H9 (cell line): ENCODE measurements at regions not wholly inside any gene's neighbourhood (a gene's known extent, or its start where the extent isn't known, plus 50 kb on each side); places are given as distances from the start of the nearest gene placed in this dataset.
A peak's percentile ranks its signal among the peaks of the same experiment; 100 is the strongest.
"Not testable (repeated sequence)": the region's sequence is repeated elsewhere in the genome, so short reads cannot be mapped to it uniquely, and the experiment has no call there.

Experiments used
- DNase-seq: peaks from one replicate; pipeline ENCODE4 v3.0.0-alpha.2; 2017
- H2AFZ ChIP-seq: one replicate; pipeline ENCODE4 v1.6.1; 2013; ENCODE audit warnings: mild to moderate bottlenecking, low read length, control low read depth, moderate library complexity
- H2AK5ac ChIP-seq: 2 replicates; pipeline ENCODE4 v1.6.1; 2013; ENCODE audit warnings: low read length, control low read depth, mixed read lengths; ENCODE audit not compliant: insufficient read length
- H2BK120ac ChIP-seq: one replicate; pipeline ENCODE4 v1.6.1; 2013; ENCODE audit warnings: low read depth, mild to moderate bottlenecking, low read length, control low read depth, inconsistent platforms; ENCODE audit not compliant: poor library complexity, severe bottlenecking
- H2BK12ac ChIP-seq: 2 replicates; pipeline ENCODE4 v1.6.1; 2013; ENCODE audit warnings: low read length, control low read depth, mixed read lengths, low read depth; ENCODE audit not compliant: insufficient read length
- H2BK15ac ChIP-seq: 2 replicates; pipeline ENCODE4 v1.6.1; 2013; ENCODE audit warnings: low read depth, low read length, control low read depth
- H2BK20ac ChIP-seq: one replicate; pipeline ENCODE4 v1.6.1; 2013; ENCODE audit warnings: low read depth, mild to moderate bottlenecking, low read length, control low read depth, inconsistent platforms; ENCODE audit not compliant: poor library complexity, severe bottlenecking
- H2BK5ac ChIP-seq: 2 replicates; pipeline ENCODE4 v1.6.1; 2013; ENCODE audit warnings: low read length, control low read depth, mixed read lengths; ENCODE audit not compliant: insufficient read length
- H3K14ac ChIP-seq: 2 replicates; pipeline ENCODE4 v1.6.1; 2013; ENCODE audit warnings: low read length, control low read depth; ENCODE audit not compliant: insufficient read depth
- H3K18ac ChIP-seq: 2 replicates; pipeline ENCODE4 v1.6.1; 2013; ENCODE audit warnings: low read depth, mild to moderate bottlenecking, mixed read lengths, low read length, control low read depth; ENCODE audit not compliant: insufficient read length
- H3K23ac ChIP-seq: 2 replicates; pipeline ENCODE4 v1.6.1; 2013; ENCODE audit warnings: low read length, control low read depth, mixed read lengths, low read depth; ENCODE audit not compliant: insufficient read length
- H3K23me2 ChIP-seq: 2 replicates; pipeline ENCODE4 v1.6.1; 2013; ENCODE audit warnings: low read depth, mild to moderate bottlenecking, mixed read lengths, low read length, control low read depth; ENCODE audit not compliant: insufficient read length, poor library complexity, severe bottlenecking
- H3K27ac ChIP-seq: 2 replicates; pipeline ENCODE4 v1.5.1; 2013; ENCODE audit warnings: low read length, control low read depth, mixed read lengths, low read depth; ENCODE audit not compliant: insufficient read length
- H3K27me3 ChIP-seq: 2 replicates; pipeline ENCODE4 v1.6.1; 2013; ENCODE audit warnings: low read length, control low read depth, inconsistent platforms; ENCODE audit not compliant: insufficient read depth
- H3K4ac ChIP-seq: 2 replicates; pipeline ENCODE4 v1.6.1; 2013; ENCODE audit warnings: low read depth, mild to moderate bottlenecking, control low read depth, inconsistent platforms, low read length, moderate library complexity
- H3K4me1 ChIP-seq: 2 replicates; pipeline ENCODE4 v1.6.1; 2013; ENCODE audit warnings: low read length, control low read depth, inconsistent platforms; ENCODE audit not compliant: insufficient read depth
- H3K4me2 ChIP-seq: 2 replicates; pipeline ENCODE4 v1.6.1; 2013; ENCODE audit warnings: low read length, control low read depth, mixed read lengths; ENCODE audit not compliant: insufficient read length, insufficient read depth
- H3K56ac ChIP-seq: 2 replicates; pipeline ENCODE4 v1.6.1; 2013; ENCODE audit warnings: low read depth, mild to moderate bottlenecking, mixed read lengths, low read length, control low read depth; ENCODE audit not compliant: insufficient read length
- H3K79me1 ChIP-seq: 2 replicates; pipeline ENCODE4 v1.6.1; 2013; ENCODE audit warnings: low read depth, mild to moderate bottlenecking, moderate library complexity, low read length, control low read depth, inconsistent platforms; ENCODE audit not compliant: insufficient read depth, poor library complexity, severe bottlenecking
- H3K79me2 ChIP-seq: 2 replicates; pipeline ENCODE4 v1.6.1; 2013; ENCODE audit warnings: low read length, control low read depth, inconsistent platforms; ENCODE audit not compliant: insufficient read depth
- H3K9ac ChIP-seq: 2 replicates; pipeline ENCODE4 v1.6.1; 2013; ENCODE audit warnings: low read length, control low read depth, mixed read lengths; ENCODE audit not compliant: insufficient read length; ENCODE audit errors: extremely low read depth
- H3K9me3 ChIP-seq: one replicate; pipeline ENCODE4 v1.6.1; 2013; ENCODE audit warnings: low read depth, low read length, inconsistent platforms; ENCODE audit not compliant: control insufficient read depth
- H3T11ph ChIP-seq: one replicate; pipeline ENCODE4 v1.6.1; 2013; ENCODE audit warnings: mild to moderate bottlenecking, low read length, control low read depth, inconsistent platforms
- H4K20me1 ChIP-seq: one replicate; pipeline ENCODE4 v1.6.1; 2013; ENCODE audit not compliant: control insufficient read depth, insufficient read length, insufficient read depth
- H4K5ac ChIP-seq: 2 replicates; pipeline ENCODE4 v1.6.1; 2013; ENCODE audit warnings: low read depth, mild to moderate bottlenecking, mixed read lengths, low read length, control low read depth; ENCODE audit not compliant: insufficient read length
- H4K8ac ChIP-seq: replicated peaks from 2 replicates; pipeline ENCODE4 v1.6.1; 2013; ENCODE audit warnings: low read length, control low read depth, mixed read lengths, low read depth; ENCODE audit not compliant: insufficient read length
- H4K91ac ChIP-seq: 2 replicates; pipeline ENCODE4 v1.6.1; 2013; ENCODE audit warnings: low read depth, mild to moderate bottlenecking, moderate library complexity, mixed read lengths, low read length, control low read depth; ENCODE audit not compliant: insufficient read length
- H3K27ac Mint-ChIP-seq, 3 experiments: 2 replicates in 2 of 3; 3 replicates in 1 of 3; pipeline ENCODE4 v1.8.0; 2020 to 2021; ENCODE audit warnings: mixed read lengths in 3 of 3, mild to moderate bottlenecking in 1 of 3, moderate library complexity in 1 of 3
- H3K27me3 Mint-ChIP-seq: 2 replicates; pipeline ENCODE4 v1.8.0; 2021; ENCODE audit warnings: low read depth, mild to moderate bottlenecking, moderate library complexity, mixed read lengths
- H3K36me3 Mint-ChIP-seq, 3 experiments: 2 replicates in 2 of 3; 3 replicates in 1 of 3; pipeline ENCODE4 v1.8.0; 2020 to 2021; ENCODE audit warnings: low read depth in 3 of 3, mixed read lengths in 3 of 3; ENCODE audit not compliant: insufficient read depth in 1 of 3
- H3K4me1 Mint-ChIP-seq, 2 experiments: 2 replicates each; pipeline ENCODE4 v1.8.0; 2020; ENCODE audit warnings: mixed read lengths in 2 of 2
- H3K4me3 Mint-ChIP-seq, 2 experiments: 2 replicates in 1 of 2; 3 replicates in 1 of 2; pipeline ENCODE4 v1.8.0; 2020 to 2021; ENCODE audit warnings: mild to moderate bottlenecking in 2 of 2, mixed read lengths in 2 of 2, moderate library complexity in 1 of 2
- H3K9me3 Mint-ChIP-seq, 2 experiments: 2 replicates in 1 of 2; 3 replicates in 1 of 2; pipeline ENCODE4 v1.8.0; 2020; ENCODE audit warnings: mild to moderate bottlenecking in 2 of 2, mixed read lengths in 2 of 2, moderate library complexity in 1 of 2
- WGBS: extraction: QIAGEN DNeasy Blood & Tissue Kit; methylation state at CpG from one replicate; pipeline ENCODE4 v1.1.7; 2013; ENCODE audit warnings: missing lambda C conversion rate, low lambda C conversion rate, mixed read lengths; ENCODE audit not compliant: insufficient read length; ENCODE audit errors: extremely low coverage; 5-methylcytosine and 5-hydroxymethylcytosine counted together
- TF ChIP-seq, protein P1 (sequence below): fragments of 200-600 bp; sonication (generic); conservative IDR thresholded peaks from 3 replicates; pipeline ENCODE4 v1.8.0; 2021; ENCODE audit warnings: antibody characterized with exemption, mild to moderate bottlenecking

DNA sequence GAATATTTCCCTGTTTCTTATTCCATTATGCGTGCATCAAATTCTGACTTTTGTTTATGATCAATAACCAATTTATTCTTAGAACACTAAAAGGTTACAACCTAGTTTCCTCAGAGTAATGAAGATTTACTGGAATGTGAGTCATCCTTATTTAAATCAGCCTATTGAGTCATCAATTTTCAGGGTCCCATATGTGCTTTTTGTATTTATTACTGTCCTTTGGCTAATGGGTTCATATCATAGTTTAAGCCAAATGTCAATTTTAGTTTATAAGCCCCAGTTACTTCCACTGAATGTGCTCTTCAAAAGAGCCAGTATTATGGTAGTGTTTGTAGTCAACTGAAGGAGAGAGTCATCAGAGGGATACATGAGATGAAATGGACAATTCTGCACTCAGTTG is 359.2 kb downstream of the PRR16 start:
- Histone ChIP-seq H3K23ac (no peak overlapping the region), H3K18ac (no peak overlapping the region), H3K56ac (no peak overlapping the region), H3K27ac (no peak overlapping the region), H3K79me2 (no peaks in the 10 kb centered on the region), H2BK20ac (no peak overlapping the region), H3K14ac (no peak overlapping the region), H3K27me3 (no peaks in the 10 kb centered on the region), H4K91ac (no peak overlapping the region), H2BK12ac (no peak overlapping the region), H4K5ac (no peak overlapping the region), H2BK120ac (no peak overlapping the region), H2BK15ac (no peak overlapping the region), H3K4me1 (no peaks in the 10 kb centered on the region), H4K8ac (no peak overlapping the region), H3K23me2 (no peaks in the 10 kb centered on the region), H4K20me1 (no peaks in the 10 kb centered on the region), H3K4ac (no peak overlapping the region), H3K9me3 (no peaks in the 10 kb centered on the region), H3T11ph (no peak overlapping the region), H3K4me2 (no peak overlapping the region), H2AK5ac (no peak overlapping the region), H3K79me1 (no peaks in the 10 kb centered on the region), H2AFZ (no peak overlapping the region), H3K9ac (no peak overlapping the region), H2BK5ac (no peak overlapping the region)
- Mint-ChIP-seq H3K4me3 (no peak overlapping the region), H3K27me3 (no peaks in the 10 kb centered on the region; the same call in 1 of the 2 replicates), H3K36me3 (peaks cover 2 to 7% (median 2%) of the 10 kb centered on the region in 3 experiments; a peak in 5 of 7 replicates), H3K27ac (no peak overlapping the region), H3K4me1 (peaks cover 6 to 7% of the 10 kb centered on the region in 2 experiments; a peak in 3 of 4 replicates), H3K9me3 (peaks cover 0 to 10% of the 10 kb centered on the region in 2 experiments; a peak in 4 of 5 replicates)
- WGBS: no CpG with 5 or more reads among the region's 1 CpG
- DNase-seq: no peak
- TF ChIP-seq, protein P1, sequence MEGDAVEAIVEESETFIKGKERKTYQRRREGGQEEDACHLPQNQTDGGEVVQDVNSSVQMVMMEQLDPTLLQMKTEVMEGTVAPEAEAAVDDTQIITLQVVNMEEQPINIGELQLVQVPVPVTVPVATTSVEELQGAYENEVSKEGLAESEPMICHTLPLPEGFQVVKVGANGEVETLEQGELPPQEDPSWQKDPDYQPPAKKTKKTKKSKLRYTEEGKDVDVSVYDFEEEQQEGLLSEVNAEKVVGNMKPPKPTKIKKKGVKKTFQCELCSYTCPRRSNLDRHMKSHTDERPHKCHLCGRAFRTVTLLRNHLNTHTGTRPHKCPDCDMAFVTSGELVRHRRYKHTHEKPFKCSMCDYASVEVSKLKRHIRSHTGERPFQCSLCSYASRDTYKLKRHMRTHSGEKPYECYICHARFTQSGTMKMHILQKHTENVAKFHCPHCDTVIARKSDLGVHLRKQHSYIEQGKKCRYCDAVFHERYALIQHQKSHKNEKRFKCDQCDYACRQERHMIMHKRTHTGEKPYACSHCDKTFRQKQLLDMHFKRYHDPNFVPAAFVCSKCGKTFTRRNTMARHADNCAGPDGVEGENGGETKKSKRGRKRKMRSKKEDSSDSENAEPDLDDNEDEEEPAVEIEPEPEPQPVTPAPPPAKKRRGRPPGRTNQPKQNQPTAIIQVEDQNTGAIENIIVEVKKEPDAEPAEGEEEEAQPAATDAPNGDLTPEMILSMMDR: no peak

DNA sequence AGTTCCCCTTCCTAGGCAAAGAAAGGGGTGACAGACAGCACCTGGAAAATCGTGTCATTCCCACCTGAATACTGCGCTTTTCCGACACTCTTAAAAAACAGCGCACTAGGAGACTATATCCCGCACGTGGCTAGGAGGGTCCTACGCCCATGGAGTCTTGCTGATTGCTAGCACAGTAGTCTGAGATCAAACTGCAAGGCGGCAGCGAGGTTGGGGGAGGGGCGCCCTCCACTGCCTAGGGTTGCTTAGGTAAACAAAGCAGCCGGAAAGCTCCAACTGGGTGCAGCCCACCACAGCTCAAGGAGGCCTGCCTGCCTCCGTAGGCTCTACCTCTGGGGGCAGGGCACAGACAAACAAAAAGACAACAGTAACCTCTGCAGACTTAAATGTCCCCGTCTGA is 367.5 kb downstream of the PRR16 start:
- not testable (repeated sequence) for H3K14ac ChIP-seq, H4K5ac ChIP-seq, H4K20me1 ChIP-seq, H2AK5ac ChIP-seq, H2AFZ ChIP-seq, H3K27ac ChIP-seq, H3K36me3 Mint-ChIP-seq, H3K23me2 ChIP-seq, H4K91ac ChIP-seq, H3K9me3 ChIP-seq, H3K4ac ChIP-seq, H3K23ac ChIP-seq, H2BK15ac ChIP-seq, H3T11ph ChIP-seq, H2BK12ac ChIP-seq, H3K4me2 ChIP-seq, H3K9me3 Mint-ChIP-seq, H3K4me1 ChIP-seq, H2BK20ac ChIP-seq, H4K8ac ChIP-seq, H2BK5ac ChIP-seq, H3K27me3 ChIP-seq, H3K9ac ChIP-seq, H3K79me2 ChIP-seq, H3K79me1 ChIP-seq, H2BK120ac ChIP-seq, H3K27me3 Mint-ChIP-seq, H3K56ac ChIP-seq
- peak overlapping the region; percentile 67 for H3K18ac ChIP-seq
- Mint-ChIP-seq H3K4me3 (peak overlapping the region in 1 of 2 experiments; percentile 41; a peak in 2 of 5 replicates), H3K4me1 (peaks cover 14 to 21% of the 10 kb centered on the region in 2 experiments), H3K27ac (peak overlapping the region in 2 of 3 experiments; percentile 94 to 96; a peak in 3 of 7 replicates)
- DNase-seq: peak; percentile 75
- no CpG with 5 or more reads among the region's 13 CpGs for WGBS
